PC-3 (cell line): ENCODE measurements at regions not wholly inside any gene's neighbourhood (a gene's known extent, or its start where the extent isn't known, plus 50 kb on each side); places are given as distances from the start of the nearest gene placed in this dataset.

Source experiments
- ATAC-seq: fragments of 200-7000 bp; cut with Tn5 transposase; 2 replicates; pipeline ENCODE4 v1.9.1; 2020; ENCODE audit warnings: mild to moderate bottlenecking, moderate library complexity
- BruUV-seq: library from RNA; stranded (reverse); fragments of 400-500 nt; replicated peaks from 2 replicates; lab custom pipeline; 2021; lab: Mats Ljungman, UMichigan
- CTCF ChIA-PET: fragments of 300-600 bp; sonication (Branson Sonifier 250); formaldehyde crosslinking; loops from one replicate; lab custom pipeline; 2022; ENCODE audit warnings: antibody characterized with exemption; lab: Charles Lee
- POLR2A ChIA-PET: fragments of 300-600 bp; sonication (Branson Sonifier 250); formaldehyde crosslinking; loops from one replicate; lab custom pipeline; 2022; ENCODE audit warnings: antibody characterized with exemption; ENCODE audit not compliant: unreplicated experiment; lab: Charles Lee
- DNase-seq: peaks from one replicate; pipeline ENCODE4 v3.0.0-alpha.2; 2015
- H2AFZ ChIP-seq: fragments of 300-600 bp; sonication (generic); 2 replicates; pipeline ENCODE4 v1.6.0; 2016; ENCODE audit warnings: antibody characterized with exemption, low read length
- H3F3A ChIP-seq: fragments of 300-600 bp; sonication (generic); one replicate; pipeline ENCODE4 v1.6.0; 2017; ENCODE audit warnings: antibody characterized with exemption, low read length, control low read depth, mild to moderate bottlenecking; ENCODE audit not compliant: unreplicated experiment
- H3K27ac ChIP-seq: fragments of 300-600 bp; sonication (generic); 2 replicates; pipeline ENCODE4 v1.5.1; 2016; ENCODE audit warnings: mild to moderate bottlenecking, low read length
- H3K27me3 ChIP-seq: fragments of 300-600 bp; sonication (generic); 2 replicates; pipeline ENCODE4 v1.6.1; 2016; ENCODE audit warnings: low read length, mixed read lengths
- H3K36me3 ChIP-seq: fragments of 300-600 bp; sonication (generic); 2 replicates; pipeline ENCODE4 v1.6.1; 2016; ENCODE audit warnings: low read depth, mixed run types, low read length, mixed read lengths
- H3K4me1 ChIP-seq: fragments of 300-600 bp; sonication (generic); 2 replicates; pipeline ENCODE4 v1.5.1; 2016; ENCODE audit warnings: low read length; ENCODE audit not compliant: insufficient read depth
- H3K4me2 ChIP-seq: fragments of 300-600 bp; sonication (generic); 2 replicates; pipeline ENCODE4 v1.6.0; 2016; ENCODE audit warnings: low read length
- H3K4me3 ChIP-seq: fragments of 300-600 bp; sonication (generic); 2 replicates; pipeline ENCODE4 v1.5.1; 2016; ENCODE audit warnings: mild to moderate bottlenecking, low read length, mixed read lengths
- H3K79me2 ChIP-seq: fragments of 300-600 bp; sonication (generic); 2 replicates; pipeline ENCODE4 v1.6.1; 2017; ENCODE audit warnings: low read length, mixed read lengths
- H3K9ac ChIP-seq: fragments of 300-600 bp; sonication (generic); 2 replicates; pipeline ENCODE4 v1.6.0; 2016; ENCODE audit warnings: mild to moderate bottlenecking, low read length
- H3K9me2 ChIP-seq: fragments of 300-600 bp; sonication (generic); replicated peaks from 2 replicates; pipeline ENCODE4 v1.6.1; 2016; ENCODE audit warnings: mixed run types, low read length, mixed read lengths
- H3K9me3 ChIP-seq: fragments of 300-600 bp; sonication (generic); 2 replicates; pipeline ENCODE4 v1.6.1; 2016; ENCODE audit warnings: low read length, mixed read lengths
- H4K20me1 ChIP-seq: fragments of 300-600 bp; sonication (generic); 2 replicates; pipeline ENCODE4 v1.6.1; 2016; ENCODE audit warnings: low read length, mixed read lengths
- CTCF ChIP-seq: fragments of 300-600 bp; sonication (generic); conservative IDR thresholded peaks from 2 replicates; pipeline ENCODE4 v1.5.1; 2017; ENCODE audit warnings: antibody characterized with exemption, low read depth, mild to moderate bottlenecking, low read length
- EZH2 ChIP-seq: fragments of 300-600 bp; sonication (generic); IDR thresholded peaks from one replicate; pipeline ENCODE4 v1.6.1; 2017; ENCODE audit warnings: antibody characterized with exemption, mild to moderate bottlenecking, low read length; ENCODE audit not compliant: unreplicated experiment
- EZH2phosphoT487 ChIP-seq: fragments of 300-600 bp; sonication (generic); IDR thresholded peaks from 2 replicates; pipeline ENCODE4 v1.6.1; 2018; ENCODE audit warnings: mild to moderate bottlenecking, antibody characterized with exemption, low read length, borderline replicate concordance
- intact Hi-C: fragments of 100-400 bp; cut with micrococcal nuclease; formaldehyde crosslinking; loops from 2 replicates; pipeline ENCODE4 v1.9.0; 2023

GRCh38 chr2:188811522-188811921 lies 162.7 kb upstream of the COL3A1 start:
- DNase-seq (peak; percentile 8), ATAC-seq (no peak)
- intact Hi-C loops = no loop called here
- no peak overlapping the region for H2AFZ ChIP-seq
- no peaks in the 10 kb centered on the region for H3K79me2 ChIP-seq
- H3K36me3 ChIP-seq = no peaks in the 10 kb centered on the region
- H3K27me3 ChIP-seq = no peaks in the 10 kb centered on the region
- ChIA-PET CTCF (no interaction called here), POLR2A (no interaction called here)
- TF ChIP-seq EZH2 (no peak), EZH2phosphoT487 (no peak), CTCF (no peak)
- H4K20me1 ChIP-seq = no peaks in the 10 kb centered on the region
- H3K9me3 ChIP-seq = no peaks in the 10 kb centered on the region
- no peak overlapping the region for H3K27ac ChIP-seq
- H3K4me2 ChIP-seq = no peak overlapping the region
- no peaks in the 10 kb centered on the region for H3K4me1 ChIP-seq
- no peaks in the 10 kb centered on the region for H3F3A ChIP-seq
- no peaks in the 10 kb centered on the region for H3K9me2 ChIP-seq
- H3K9ac ChIP-seq = no peak overlapping the region
- H3K4me3 ChIP-seq = no peak overlapping the region
- no TSS peak for BruUV-seq

GRCh38 chr2:188813315-188813714 lies 160.9 kb upstream of the COL3A1 start:
- TF ChIP-seq CTCF = no peak
- TF ChIP-seq EZH2 = no peak
- no peak for TF ChIP-seq EZH2phosphoT487
- Histone ChIP-seq H3K27ac (no peak overlapping the region), H4K20me1 (no peaks in the 10 kb centered on the region), H3K9me2 (no peaks in the 10 kb centered on the region), H3K27me3 (no peaks in the 10 kb centered on the region), H3K79me2 (no peaks in the 10 kb centered on the region), H3F3A (no peaks in the 10 kb centered on the region), H2AFZ (no peak overlapping the region), H3K9ac (no peak overlapping the region), H3K4me1 (no peaks in the 10 kb centered on the region), H3K9me3 (no peaks in the 10 kb centered on the region), H3K4me2 (no peak overlapping the region), H3K4me3 (no peak overlapping the region), H3K36me3 (no peaks in the 10 kb centered on the region)
- peak; percentile 34 for DNase-seq
- no TSS peak for BruUV-seq
- ChIA-PET POLR2A (no interaction called here), CTCF (interaction anchor here (0.5 kb wide), 1 partner anchor 1312 kb away, joined by 10 read pairs; no protein-coding TSS in a partner anchor)
- no peak for ATAC-seq
- intact Hi-C loops = no loop called here

GRCh38 chr2:188813857-188814256 lies 160.3 kb upstream of the COL3A1 start:
- Histone ChIP-seq H2AFZ (no peak overlapping the region), H4K20me1 (no peaks in the 10 kb centered on the region), H3K27ac (no peak overlapping the region), H3F3A (no peaks in the 10 kb centered on the region), H3K9me3 (no peaks in the 10 kb centered on the region), H3K4me3 (no peak overlapping the region), H3K4me1 (no peaks in the 10 kb centered on the region), H3K4me2 (no peak overlapping the region), H3K36me3 (no peaks in the 10 kb centered on the region), H3K79me2 (no peaks in the 10 kb centered on the region), H3K9ac (no peak overlapping the region), H3K9me2 (no peaks in the 10 kb centered on the region), H3K27me3 (no peaks in the 10 kb centered on the region)
- DNase-seq (no peak), ATAC-seq (0 out of 2 replicates have a peak, but pooled peaks have one; percentile 24)
- TF ChIP-seq CTCF = no peak
- no peak for TF ChIP-seq EZH2phosphoT487
- TF ChIP-seq EZH2 = no peak
- no TSS peak for BruUV-seq
- ChIA-PET CTCF (no interaction called here), POLR2A (no interaction called here)
- intact Hi-C loops = no loop called here
